HepG2 (cell line): ENCODE measurements at regions not wholly inside any gene's neighbourhood (a gene's known extent, or its start where the extent isn't known, plus 50 kb on each side); places are given as distances from the start of the nearest gene placed in this dataset.

Experiments
- BORCS8-MEF2B ChIP-seq: sonication (generic); formaldehyde crosslinking; IDR thresholded peaks from 2 replicates; pipeline ENCODE4 v1.8.0; 2022; ENCODE audit warnings: mild to moderate bottlenecking, missing genetic modification reagents
- RELA ChIP-seq: sonication (generic); formaldehyde crosslinking; IDR thresholded peaks from 2 replicates; pipeline ENCODE4 v1.4.0; 2020; ENCODE audit warnings: missing genetic modification reagents
- ZSCAN5A ChIP-seq: sonication (generic); formaldehyde crosslinking; IDR thresholded peaks from 2 replicates; pipeline ENCODE4 v1.8.0; 2022; ENCODE audit warnings: mild to moderate bottlenecking, missing genetic modification reagents, borderline replicate concordance

GRCh38 chr4:111573386-111573785 lies 571.9 kb upstream of the FAM241A start:
- no peak for TF ChIP-seq BORCS8-MEF2B (CRISPR knock-in tag)
- no peak for TF ChIP-seq RELA (CRISPR knock-in tag)
- TF ChIP-seq ZSCAN5A, result no peak
